ENCODE measurements at regions not wholly inside any gene's neighbourhood (a gene's known extent, or its start where the extent isn't known, plus 50 kb on each side); places are given as distances from the start of the nearest gene placed in this dataset.
"Not testable (repeated sequence)": the region's sequence is repeated elsewhere in the genome, so short reads cannot be mapped to it uniquely, and the experiment has no call there.

GRCh38 chr6:166235666-166236292, 68.1 kb upstream of the TBXT start:
- H3K4me1 Mint-ChIP-seq (ENCODE audit: low read depth in 2 of 2): peaks cover 10 to 12% of the 10 kb centered on the region in 2 donors
- H3K27me3 Mint-ChIP-seq: peaks cover 35 to 55% of the 10 kb centered on the region in 2 donors
- DNase-seq (ENCODE audit: low spot score): no peak
- no peaks in the 10 kb centered on the region for H3K9me3 Mint-ChIP-seq
- H3K36me3 Mint-ChIP-seq: peaks cover 5% of the 10 kb centered on the region
- H3K4me3 Mint-ChIP-seq: peak overlapping the region; percentile 77
- H3K27ac Mint-ChIP-seq: peak overlapping the region; percentile 63 to 83
- peak in 1 of 2 donors; percentile 32 for ATAC-seq

- not testable (repeated sequence) for H3K9me3 Mint-ChIP-seq; H3K4me3 Mint-ChIP-seq; DNase-seq (ENCODE audit: low spot score); H3K4me1 Mint-ChIP-seq (ENCODE audit: low read depth in 2 of 2); ATAC-seq; H3K27ac Mint-ChIP-seq; H3K36me3 Mint-ChIP-seq
- H3K27me3 Mint-ChIP-seq: peaks cover 25 to 55% of the 10 kb centered on the region in 2 donors
Observed at GRCh38 chr6:166231181-166231580, 63.5 kb upstream of the TBXT start.

- H3K9me3 Mint-ChIP-seq: no peaks in the 10 kb centered on the region
- H3K36me3 Mint-ChIP-seq: no peaks in the 10 kb centered on the region
- DNase-seq (ENCODE audit: low spot score) (no peak), ATAC-seq (no peak)
- no peaks in the 10 kb centered on the region for H3K4me1 Mint-ChIP-seq (ENCODE audit: low read depth in 2 of 2)
- no peak overlapping the region for H3K27ac Mint-ChIP-seq
- peaks cover 30 to 64% of the 10 kb centered on the region in 2 donors for H3K27me3 Mint-ChIP-seq
- H3K4me3 Mint-ChIP-seq: no peak overlapping the region
Observed at GRCh38 chr6:166228839-166229528, 61.3 kb upstream of the TBXT start.

- H3K9me3 Mint-ChIP-seq: no peaks in the 10 kb centered on the region
- DNase-seq (ENCODE audit: low spot score) (no peak), ATAC-seq (no peak)
- no peak overlapping the region for H3K27ac Mint-ChIP-seq
- H3K36me3 Mint-ChIP-seq: no peaks in the 10 kb centered on the region
- H3K4me1 Mint-ChIP-seq (ENCODE audit: low read depth in 2 of 2): peaks cover 0 to 1% of the 10 kb centered on the region in 2 donors
- H3K27me3 Mint-ChIP-seq: peaks cover 35 to 70% of the 10 kb centered on the region in 2 donors
- H3K4me3 Mint-ChIP-seq: no peak overlapping the region
Observed at GRCh38 chr6:166228425-166228824, 60.8 kb upstream of the TBXT start.

GRCh38 chr6:166223079-166223478, 55.4 kb upstream of the TBXT start:
- Mint-ChIP-seq H3K36me3 (no peaks in the 10 kb centered on the region), H3K4me3 (no peak overlapping the region), H3K27me3 (peaks cover 40 to 60% of the 10 kb centered on the region in 2 donors), H3K27ac (no peak overlapping the region), H3K9me3 (no peaks in the 10 kb centered on the region), H3K4me1 (ENCODE audit: low read depth in 2 of 2) (peaks cover 12 to 19% of the 10 kb centered on the region in 2 donors)
- ATAC-seq: no peak
- DNase-seq (ENCODE audit: low spot score): no peak

GRCh38 chr6:166222631-166223030, 55.0 kb upstream of the TBXT start:
- no peak overlapping the region for H3K27ac Mint-ChIP-seq
- no peaks in the 10 kb centered on the region for H3K36me3 Mint-ChIP-seq
- no peak overlapping the region for H3K4me3 Mint-ChIP-seq
- no peaks in the 10 kb centered on the region for H3K9me3 Mint-ChIP-seq
- ATAC-seq (no peak), DNase-seq (ENCODE audit: low spot score) (no peak)
- peaks cover 40 to 58% of the 10 kb centered on the region in 2 donors for H3K27me3 Mint-ChIP-seq
- peaks cover 12 to 19% of the 10 kb centered on the region in 2 donors for H3K4me1 Mint-ChIP-seq (ENCODE audit: low read depth in 2 of 2)

- H3K27ac Mint-ChIP-seq: no peak overlapping the region
Observed at GRCh38 chr6:166221636-166222035, 54.0 kb upstream of the TBXT start.

DNA sequence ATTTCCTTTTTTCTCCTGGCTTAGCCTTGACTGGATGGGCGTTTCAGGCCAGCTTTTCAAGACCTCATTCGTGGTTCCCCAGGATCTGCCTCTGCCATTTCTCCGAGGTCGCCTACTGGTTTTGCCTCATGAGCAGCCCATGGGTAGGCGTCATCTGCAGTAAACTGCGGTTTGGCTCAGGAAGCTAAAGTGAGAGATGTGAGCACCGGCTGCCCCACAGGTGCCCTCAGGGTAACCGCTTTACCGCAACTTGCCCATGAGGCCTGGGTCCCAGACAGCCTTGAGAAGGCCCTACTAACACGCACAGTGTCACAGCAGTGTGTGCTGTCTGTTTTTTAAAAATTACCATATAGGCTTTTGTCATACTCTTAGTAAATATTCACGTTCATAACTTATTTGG, 53.4 kb upstream of the TBXT start:
- Mint-ChIP-seq H3K9me3 (no peaks in the 10 kb centered on the region), H3K4me3 (no peak overlapping the region), H3K36me3 (no peaks in the 10 kb centered on the region), H3K4me1 (ENCODE audit: low read depth in 2 of 2) (peaks cover 12 to 19% of the 10 kb centered on the region in 2 donors), H3K27ac (no peak overlapping the region), H3K27me3 (peaks cover 38 to 46% of the 10 kb centered on the region in 2 donors)
- ATAC-seq (peak in 1 of 2 donors; percentile 43), DNase-seq (ENCODE audit: low spot score) (no peak)

More at GRCh38 chr6:166221636-166222035, 54.0 kb upstream of the TBXT start:
- Mint-ChIP-seq H3K9me3 (no peaks in the 10 kb centered on the region), H3K4me1 (ENCODE audit: low read depth in 2 of 2) (peaks cover 12 to 19% of the 10 kb centered on the region in 2 donors), H3K27me3 (peaks cover 40 to 49% of the 10 kb centered on the region in 2 donors), H3K4me3 (no peak overlapping the region), H3K36me3 (no peaks in the 10 kb centered on the region)
- ATAC-seq: no peak
- no peak for DNase-seq (ENCODE audit: low spot score)

All from natural killer cell treated with Interleukin-12 subunit alpha and Interleukin-12 subunit beta and Interleukin-15 and Interleukin-18, amount 100 ng/mL, for 72 hours (primary cell).